GM12878 (cell line): ENCODE measurements at regions not wholly inside any gene's neighbourhood (a gene's known extent, or its start where the extent isn't known, plus 50 kb on each side); places are given as distances from the start of the nearest gene placed in this dataset.

Experiments
- ATAC-seq: fragments of 200-7000 bp; cut with Tn5 transposase; 3 replicates; pipeline ENCODE4 v1.9.1; 2020; ENCODE audit warnings: mild to moderate bottlenecking, moderate library complexity
- BruUV-seq: library from RNA; stranded (reverse); fragments of 400-500 nt; replicated peaks from 2 replicates; lab custom pipeline; 2021; lab: Mats Ljungman, UMichigan
- CTCF ChIA-PET: fragments of 300-600 bp; sonication (Branson Sonifier 250); formaldehyde crosslinking; extraction: SDS; loops from one replicate; lab custom pipeline; 2021; ENCODE audit warnings: inconsistent platforms; lab: Yijun Ruan, JAX
- POLR2A ChIA-PET: fragments of 350-600 bp; formaldehyde crosslinking; extraction: SDS; loops from one replicate; lab custom pipeline; 2021; ENCODE audit warnings: inconsistent platforms; lab: Charles Lee
- RAD21 ChIA-PET: fragments of 300-600 bp; sonication (Branson Sonifier 250); formaldehyde crosslinking; loops from one replicate; lab custom pipeline; 2023; ENCODE audit warnings: antibody characterized with exemption; ENCODE audit not compliant: unreplicated experiment; lab: Charles Lee
- SMC1A ChIA-PET: fragments of 300-600 bp; sonication (Branson Sonifier 250); formaldehyde crosslinking; loops from one replicate; lab custom pipeline; 2023; ENCODE audit not compliant: unreplicated experiment, uncharacterized antibody; lab: Charles Lee
- DNase-seq: peaks from one replicate; pipeline ENCODE4 v3.0.0-alpha.2; 2011; ENCODE audit warnings: low read depth, low spot score
- FAIRE-seq: peaks from 3 replicates; lab custom pipeline; 2011; peaks lifted over from hg19 to GRCh38; lab: Jason Lieb, UNC
- H2AFZ ChIP-seq: 2 replicates; pipeline ENCODE4 v1.6.0; 2011; ENCODE audit warnings: low read depth, low read length, control low read depth; ENCODE audit not compliant: control insufficient read depth
- H3K27ac ChIP-seq: 2 replicates; pipeline ENCODE4 v1.5.1; 2011; ENCODE audit warnings: control low read depth; ENCODE audit not compliant: control insufficient read depth, insufficient read depth
- H3K27me3 ChIP-seq, 2 experiments: replicated peaks in 1 of 2; 2 replicates each; pipeline versions ENCODE4 v1.6.0 to v1.6.1; 2011; ENCODE audit warnings: low read length in 1 of 2; ENCODE audit not compliant: control insufficient read depth in 2 of 2, insufficient read depth in 2 of 2
- H3K36me3 ChIP-seq, 2 experiments: 2 replicates each; pipeline ENCODE4 v1.5.1; 2011; ENCODE audit warnings: low read length in 1 of 2; ENCODE audit not compliant: control insufficient read depth in 2 of 2, insufficient read depth in 2 of 2
- H3K4me1 ChIP-seq: 2 replicates; pipeline ENCODE4 v1.6.1; 2011; ENCODE audit warnings: mild to moderate bottlenecking, low read length, moderate library complexity, mixed read lengths; ENCODE audit not compliant: control insufficient read depth, insufficient read depth
- H3K4me2 ChIP-seq: 2 replicates; pipeline ENCODE4 v1.6.0; 2011; ENCODE audit warnings: control low read depth; ENCODE audit not compliant: control insufficient read depth, insufficient read depth
- H3K4me3 ChIP-seq: fragments of 200-600 bp; sonication (generic); 2 replicates; pipeline ENCODE4 v1.5.1; 2016
- H3K79me2 ChIP-seq: 2 replicates; pipeline ENCODE4 v1.6.0; 2011; ENCODE audit warnings: low read length; ENCODE audit not compliant: control insufficient read depth, insufficient read depth
- H3K9ac ChIP-seq: 2 replicates; pipeline ENCODE4 v1.8.0; 2011; ENCODE audit warnings: low read length, control low read depth, mixed read lengths; ENCODE audit not compliant: control insufficient read depth, insufficient read depth
- H3K9me3 ChIP-seq: replicated peaks from 3 replicates; pipeline ENCODE4 v1.5.1; 2011; ENCODE audit warnings: mild to moderate bottlenecking, low read length; ENCODE audit not compliant: control insufficient read depth, insufficient read depth
- H4K20me1 ChIP-seq: 2 replicates; pipeline ENCODE4 v1.6.0; 2011; ENCODE audit not compliant: control insufficient read depth, insufficient read depth
- DPF2 ChIP-seq: fragments of 450-650 bp; IDR thresholded peaks from 2 replicates; pipeline ENCODE4 v1.6.1; 2017; ENCODE audit warnings: mild to moderate bottlenecking
- ESRRA ChIP-seq: IDR thresholded peaks from 2 replicates; pipeline ENCODE4 v1.6.1; 2012; ENCODE audit warnings: mild to moderate bottlenecking, low read length, improper control_type of control experiment
- GABPA ChIP-seq: IDR thresholded peaks from 2 replicates; pipeline ENCODE4 v1.6.1; 2014; ENCODE audit warnings: antibody characterized with exemption, low read depth, mild to moderate bottlenecking, inconsistent platforms
- IRF4 ChIP-seq: IDR thresholded peaks from 2 replicates; pipeline ENCODE4 v1.6.1; 2011; ENCODE audit warnings: low read depth, low read length
- JUND ChIP-seq: IDR thresholded peaks from 2 replicates; pipeline ENCODE4 v1.6.1; 2012; ENCODE audit warnings: low read depth, mild to moderate bottlenecking, low read length, improper control_type of control experiment, moderate library complexity
- SMAD5 ChIP-seq: IDR thresholded peaks from 2 replicates; pipeline ENCODE4 v1.6.1; 2016; ENCODE audit warnings: antibody characterized with exemption, low read depth
- SMARCA5 ChIP-seq: fragments of 450-650 bp; IDR thresholded peaks from 2 replicates; pipeline ENCODE4 v1.6.1; 2017; ENCODE audit warnings: mild to moderate bottlenecking
- STAT1 ChIP-seq: fragments of 450-650 bp; conservative IDR thresholded peaks from 2 replicates; pipeline ENCODE4 v1.6.1; 2014; ENCODE audit warnings: antibody characterized with exemption, mild to moderate bottlenecking
- YBX1 ChIP-seq: fragments of 450-650 bp; IDR thresholded peaks from 2 replicates; pipeline ENCODE4 v1.6.1; 2016; ENCODE audit warnings: antibody characterized with exemption
- WGBS: methylation state at CpG from one replicate; pipeline ENCODE4 v1.1.6; 2016; ENCODE audit warnings: low lambda C conversion rate; ENCODE audit not compliant: insufficient replicate concordance, insufficient coverage; ENCODE audit errors: missing lambda C conversion rate; 5-methylcytosine and 5-hydroxymethylcytosine counted together
- in situ Hi-C: fragments of 300-500 bp; cut with MboI; formaldehyde crosslinking; loops from 9 replicates; pipeline ENCODE4 v1.14.3; 2018; ENCODE audit warnings: mixed read lengths
- intact Hi-C: fragments of 100-400 bp; cut with micrococcal nuclease; formaldehyde crosslinking; loops from one replicate; pipeline ENCODE4 v1.14.2; 2022; ENCODE audit not compliant: unreplicated experiment
- TF ChIP-seq, protein P1 (sequence below): fragments of 450-650 bp; IDR thresholded peaks from 2 replicates; pipeline ENCODE4 v1.6.1; 2017; ENCODE audit warnings: mild to moderate bottlenecking, moderate library complexity

DNA sequence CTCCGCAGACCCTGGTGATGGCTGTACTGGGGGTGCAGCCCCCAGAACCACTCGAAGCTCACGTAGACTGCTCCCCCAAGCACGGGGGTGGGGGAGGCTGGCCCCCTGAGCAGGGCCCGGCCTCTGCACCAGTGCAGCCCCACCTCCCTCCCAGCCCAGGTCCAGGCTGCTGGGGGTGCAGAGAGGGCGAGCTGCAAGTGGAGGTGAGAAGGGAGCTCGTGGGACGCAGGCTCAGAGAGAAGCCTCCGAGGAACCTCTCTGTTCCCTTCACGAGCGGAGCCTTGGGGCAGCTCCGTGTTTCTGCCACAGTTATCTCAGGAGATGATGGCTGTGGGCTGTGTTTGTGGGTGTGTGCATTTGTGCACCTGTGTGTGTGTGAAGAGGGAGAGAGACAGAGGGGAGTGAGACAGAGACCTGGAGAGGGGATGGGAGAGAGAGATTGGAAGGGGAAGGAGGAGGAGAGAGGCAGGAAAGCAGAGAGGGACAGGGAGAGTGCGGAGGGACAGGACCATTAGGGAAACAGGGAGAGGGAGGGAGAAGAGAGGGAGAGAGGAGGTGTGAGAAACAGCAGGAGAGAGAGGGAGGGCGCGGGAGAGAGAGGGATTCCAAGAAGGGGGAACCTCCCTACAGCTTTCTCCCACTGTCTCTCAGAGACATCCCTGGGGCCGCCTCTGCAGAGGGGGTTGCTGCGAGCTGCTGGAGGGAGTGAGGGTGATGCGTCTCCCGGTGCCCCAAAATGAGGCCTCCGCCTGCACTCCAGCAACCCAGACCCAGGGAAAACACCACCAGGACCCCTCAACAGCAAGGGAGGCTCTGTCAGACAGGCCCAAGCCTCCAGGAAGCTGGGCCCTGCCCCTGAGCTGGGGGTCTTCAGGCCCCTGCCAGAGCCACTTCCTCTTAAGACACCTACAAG is 1488.6 kb downstream of the BRD1 start:
- no peak overlapping the region for H2AFZ ChIP-seq
- ChIA-PET RAD21 (no interaction called here), POLR2A (no interaction called here), SMC1A (no interaction called here), CTCF (no interaction called here)
- DNase-seq (no peak), FAIRE-seq (no peak), ATAC-seq (no peak)
- TF ChIP-seq, protein P1, sequence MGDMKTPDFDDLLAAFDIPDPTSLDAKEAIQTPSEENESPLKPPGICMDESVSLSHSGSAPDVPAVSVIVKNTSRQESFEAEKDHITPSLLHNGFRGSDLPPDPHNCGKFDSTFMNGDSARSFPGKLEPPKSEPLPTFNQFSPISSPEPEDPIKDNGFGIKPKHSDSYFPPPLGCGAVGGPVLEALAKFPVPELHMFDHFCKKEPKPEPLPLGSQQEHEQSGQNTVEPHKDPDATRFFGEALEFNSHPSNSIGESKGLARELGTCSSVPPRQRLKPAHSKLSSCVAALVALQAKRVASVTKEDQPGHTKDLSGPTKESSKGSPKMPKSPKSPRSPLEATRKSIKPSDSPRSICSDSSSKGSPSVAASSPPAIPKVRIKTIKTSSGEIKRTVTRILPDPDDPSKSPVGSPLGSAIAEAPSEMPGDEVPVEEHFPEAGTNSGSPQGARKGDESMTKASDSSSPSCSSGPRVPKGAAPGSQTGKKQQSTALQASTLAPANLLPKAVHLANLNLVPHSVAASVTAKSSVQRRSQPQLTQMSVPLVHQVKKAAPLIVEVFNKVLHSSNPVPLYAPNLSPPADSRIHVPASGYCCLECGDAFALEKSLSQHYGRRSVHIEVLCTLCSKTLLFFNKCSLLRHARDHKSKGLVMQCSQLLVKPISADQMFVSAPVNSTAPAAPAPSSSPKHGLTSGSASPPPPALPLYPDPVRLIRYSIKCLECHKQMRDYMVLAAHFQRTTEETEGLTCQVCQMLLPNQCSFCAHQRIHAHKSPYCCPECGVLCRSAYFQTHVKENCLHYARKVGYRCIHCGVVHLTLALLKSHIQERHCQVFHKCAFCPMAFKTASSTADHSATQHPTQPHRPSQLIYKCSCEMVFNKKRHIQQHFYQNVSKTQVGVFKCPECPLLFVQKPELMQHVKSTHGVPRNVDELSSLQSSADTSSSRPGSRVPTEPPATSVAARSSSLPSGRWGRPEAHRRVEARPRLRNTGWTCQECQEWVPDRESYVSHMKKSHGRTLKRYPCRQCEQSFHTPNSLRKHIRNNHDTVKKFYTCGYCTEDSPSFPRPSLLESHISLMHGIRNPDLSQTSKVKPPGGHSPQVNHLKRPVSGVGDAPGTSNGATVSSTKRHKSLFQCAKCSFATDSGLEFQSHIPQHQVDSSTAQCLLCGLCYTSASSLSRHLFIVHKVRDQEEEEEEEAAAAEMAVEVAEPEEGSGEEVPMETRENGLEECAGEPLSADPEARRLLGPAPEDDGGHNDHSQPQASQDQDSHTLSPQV = no peak
- TF ChIP-seq STAT1 (no peak), GABPA (no peak), ESRRA (no peak), JUND (no peak), SMARCA5 (no peak), IRF4 (no peak), YBX1 (no peak), SMAD5 (no peak), DPF2 (no peak)
- H3K36me3 ChIP-seq = no peaks in the 10 kb centered on the region
- intact Hi-C loops (no loop called here), in situ Hi-C loops (no loop called here)
- no peak overlapping the region for H3K27ac ChIP-seq
- H3K4me2 ChIP-seq = no peak overlapping the region
- peaks cover 1% of the 10 kb centered on the region; the same call in 1 of the 3 replicates for H3K9me3 ChIP-seq
- WGBS = 17% methylated on average over 19 of the region's 20 CpGs
- no peaks in the 10 kb centered on the region for H3K79me2 ChIP-seq
- H3K4me3 ChIP-seq = no peak overlapping the region
- no peaks in the 10 kb centered on the region for H4K20me1 ChIP-seq
- H3K9ac ChIP-seq = no peak overlapping the region
- no peaks in the 10 kb centered on the region for H3K4me1 ChIP-seq
- no TSS peak for BruUV-seq
- no peaks in the 10 kb centered on the region for H3K27me3 ChIP-seq
